Stimulated activated CD8-positive, alpha-beta memory T cell treated with anti-CD3 and anti-CD28 coated beads, Interleukin-4, amount 100 ng/mL, for 48 hours (primary cell): ENCODE measurements at regions not wholly inside any gene's neighbourhood (a gene's known extent, or its start where the extent isn't known, plus 50 kb on each side); places are given as distances from the start of the nearest gene placed in this dataset.

ENCODE experiments used
- DNase-seq: peaks from one replicate; pipeline ENCODE4 v3.0.0-alpha.2; 2020

DNA sequence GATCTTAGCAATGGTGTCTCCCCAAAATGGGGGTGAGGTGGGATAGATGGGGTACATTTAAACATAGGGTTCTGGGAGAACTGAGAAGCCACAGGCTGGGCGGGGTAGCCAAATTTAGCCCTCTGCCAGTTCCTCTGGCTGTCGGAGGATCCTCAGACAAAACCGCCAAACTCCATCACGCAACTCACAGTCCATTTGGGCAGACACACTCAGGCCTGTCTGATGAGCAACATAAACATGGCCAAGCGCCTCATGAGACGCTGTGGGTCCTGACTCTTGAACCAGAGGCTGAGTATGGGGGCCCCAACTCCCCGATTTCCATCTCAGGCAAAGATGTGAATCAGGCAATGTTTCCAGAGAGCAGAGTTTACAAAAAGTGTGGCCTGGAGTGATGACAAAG is 162.3 kb downstream of the FGF18 start:
- DNase-seq = no peak

DNA sequence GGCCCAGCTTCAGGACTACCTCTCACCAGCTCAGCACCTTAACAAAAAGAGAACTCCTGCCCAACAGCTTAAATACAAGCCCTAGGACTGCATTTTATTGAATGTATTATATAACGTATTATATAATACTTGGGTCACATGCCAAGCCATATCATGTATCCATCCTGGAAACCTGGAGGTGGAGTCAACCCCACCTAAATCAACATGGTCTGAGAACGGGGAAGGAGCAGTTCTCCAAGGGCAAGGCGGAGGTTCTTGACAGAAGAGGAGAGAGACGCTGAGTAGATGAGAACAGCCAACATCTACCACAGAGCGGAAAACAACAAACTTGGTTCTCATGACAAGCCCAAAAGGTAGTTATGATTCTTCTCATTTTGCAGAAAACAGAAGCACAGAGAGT is 163.4 kb downstream of the FGF18 start:
- DNase-seq = no peak

DNA sequence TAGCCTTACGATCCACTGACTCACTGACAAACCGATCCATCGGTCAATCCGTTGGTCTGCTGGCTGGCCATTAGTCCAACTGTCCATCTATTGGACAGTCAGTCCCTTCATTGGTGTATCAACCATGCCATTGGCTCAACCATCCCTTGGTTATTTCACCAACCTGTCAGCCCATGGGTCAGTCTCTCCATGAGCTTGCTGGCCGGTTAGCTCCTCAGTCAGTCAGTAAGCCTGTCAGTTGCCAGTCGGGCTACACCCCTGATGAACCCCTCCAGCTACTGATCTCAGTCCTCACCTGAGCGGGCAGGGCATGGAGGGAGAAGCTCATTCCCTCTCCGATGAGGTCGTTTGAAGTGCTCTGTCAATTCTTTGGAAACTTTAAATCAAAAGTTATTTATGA is 166.5 kb downstream of the FGF18 start:
- DNase-seq = no peak

DNA sequence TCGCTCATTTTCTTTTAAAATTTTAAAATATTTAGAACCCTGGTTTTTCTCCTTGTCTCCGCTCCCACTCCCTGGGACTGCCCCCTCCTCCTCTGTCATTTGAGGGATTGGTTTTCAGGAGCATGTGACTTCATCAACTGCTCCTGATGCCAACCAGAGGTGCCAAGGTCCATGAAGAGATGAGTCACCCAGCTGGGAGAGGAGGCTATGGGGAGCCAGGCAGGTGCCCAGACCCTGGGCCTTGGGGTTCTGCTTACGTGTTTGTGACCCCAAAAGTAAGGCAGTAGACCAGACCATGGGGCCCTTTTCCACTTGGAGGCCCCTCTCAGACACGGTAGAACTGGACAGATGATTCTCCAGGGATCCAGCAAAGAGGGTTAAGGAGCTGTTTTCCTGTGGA is 167.0 kb downstream of the FGF18 start:
- no peak for DNase-seq

DNA sequence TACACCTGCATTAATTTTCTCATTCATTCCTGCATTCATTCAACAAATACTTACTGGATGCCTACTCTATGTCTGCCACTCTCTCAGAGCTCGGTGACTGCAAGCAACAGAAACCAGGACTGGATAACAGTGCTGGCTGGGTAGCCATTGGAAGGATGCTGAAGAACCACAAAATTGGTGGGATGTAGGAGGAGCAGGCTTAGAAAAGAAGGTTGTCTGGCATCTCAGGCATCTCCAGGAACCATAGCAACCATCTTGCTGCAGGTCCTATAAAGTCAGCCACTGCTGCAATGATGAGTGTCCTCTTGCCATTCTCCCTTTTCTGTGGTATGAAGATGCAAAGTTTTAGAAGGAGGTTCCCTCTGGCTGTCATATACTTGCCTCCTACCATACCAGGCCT is 168.6 kb downstream of the FGF18 start:
- no peak for DNase-seq

DNA sequence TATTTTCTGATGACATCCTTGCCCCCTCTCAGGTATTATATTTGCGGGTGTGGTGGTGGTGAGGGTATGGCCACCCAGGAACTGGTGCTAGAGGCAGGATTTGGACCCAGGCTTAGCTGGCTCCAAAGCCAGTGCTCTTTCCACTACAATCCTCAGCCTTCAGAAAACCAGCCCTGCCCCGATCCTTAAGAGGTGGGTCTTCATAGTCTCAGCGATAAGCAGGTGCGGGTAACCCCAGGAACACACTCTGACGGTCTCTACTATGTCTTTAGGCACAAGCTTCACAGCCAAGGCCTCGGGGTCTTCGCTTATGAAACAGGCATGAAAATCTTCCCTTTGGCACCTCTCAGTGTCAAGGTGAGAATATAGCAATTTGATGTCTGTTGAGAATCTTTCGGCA is 169.3 kb downstream of the FGF18 start:
- no peak for DNase-seq

DNA sequence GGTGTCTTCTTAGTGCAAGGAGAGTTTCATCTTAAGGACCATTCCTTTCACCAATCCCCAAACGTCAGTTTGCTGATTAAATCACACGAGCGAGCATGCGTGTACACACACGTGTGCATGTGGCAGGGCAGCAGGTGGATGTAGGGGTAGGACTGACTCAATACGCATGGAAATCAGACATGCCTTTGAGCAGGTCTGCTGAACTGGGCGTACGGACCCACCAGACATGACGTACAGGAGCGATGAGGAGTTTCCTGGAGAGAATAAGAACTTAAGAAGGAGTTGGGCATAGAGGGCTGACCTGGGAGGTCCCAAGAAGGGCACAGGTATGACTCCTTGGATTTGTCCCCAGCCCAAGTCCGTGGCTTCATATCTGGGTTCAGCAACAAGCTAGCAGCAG is 170.0 kb downstream of the FGF18 start:
- no peak for DNase-seq

DNA sequence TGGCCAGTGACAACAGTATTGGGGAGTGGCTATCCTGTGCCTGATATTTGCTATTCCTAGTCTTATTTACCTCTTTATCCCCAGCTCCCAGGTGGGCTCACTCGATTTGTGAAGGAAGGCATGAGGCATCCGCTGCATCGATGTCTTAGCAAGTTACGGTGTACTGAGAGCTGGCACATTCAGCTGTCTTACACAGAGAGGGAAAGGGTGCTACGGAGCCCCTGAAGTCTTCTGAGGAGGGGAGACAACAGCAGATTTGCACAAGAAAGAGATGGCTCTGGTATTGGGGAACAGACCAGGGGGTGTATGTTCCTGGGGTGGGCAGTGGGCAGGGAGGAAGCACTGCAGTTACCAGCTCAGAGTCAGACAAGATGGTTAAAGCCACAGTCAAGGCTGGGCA is 172.6 kb downstream of the FGF18 start:
- no peak for DNase-seq

DNA sequence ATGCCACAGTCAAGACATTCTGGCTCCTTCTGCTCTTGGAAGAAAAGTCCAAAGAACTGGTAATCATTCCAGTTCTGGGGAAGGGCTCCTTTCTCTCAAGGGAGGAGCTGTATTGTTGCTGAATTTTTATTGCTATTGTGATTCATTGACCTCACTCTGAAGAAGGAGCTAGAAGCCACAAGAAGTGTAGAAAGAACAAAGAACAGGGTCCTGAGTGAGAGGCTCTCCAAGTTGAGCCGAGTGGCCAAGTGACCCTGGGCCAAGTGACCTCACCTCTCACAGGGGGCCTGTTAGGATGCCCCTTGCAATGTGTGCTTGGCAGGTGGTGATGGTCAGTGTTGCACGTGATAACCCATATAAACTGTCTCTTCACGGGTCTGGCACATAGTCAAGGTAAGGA is 173.3 kb downstream of the FGF18 start:
- DNase-seq = no peak

DNA sequence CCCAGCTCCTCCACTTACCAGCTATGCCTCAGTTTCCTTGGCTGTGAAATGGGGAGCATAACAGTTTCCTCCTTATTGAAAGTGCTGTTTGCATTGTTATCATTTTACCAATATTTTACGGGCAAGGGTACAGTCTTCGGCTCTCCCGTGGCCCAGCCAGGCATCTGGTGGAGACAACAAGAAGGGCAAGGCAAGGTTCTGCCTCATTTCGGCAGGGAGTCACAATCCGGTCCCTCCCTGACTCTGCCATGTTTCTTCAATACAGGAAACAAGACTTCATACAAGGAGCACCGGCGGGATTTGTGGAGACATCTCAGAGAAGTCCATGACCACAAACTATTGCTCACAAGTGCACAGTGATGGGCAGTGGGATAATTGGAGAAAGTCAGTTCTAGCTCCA is 174.0 kb downstream of the FGF18 start:
- no peak for DNase-seq

DNA sequence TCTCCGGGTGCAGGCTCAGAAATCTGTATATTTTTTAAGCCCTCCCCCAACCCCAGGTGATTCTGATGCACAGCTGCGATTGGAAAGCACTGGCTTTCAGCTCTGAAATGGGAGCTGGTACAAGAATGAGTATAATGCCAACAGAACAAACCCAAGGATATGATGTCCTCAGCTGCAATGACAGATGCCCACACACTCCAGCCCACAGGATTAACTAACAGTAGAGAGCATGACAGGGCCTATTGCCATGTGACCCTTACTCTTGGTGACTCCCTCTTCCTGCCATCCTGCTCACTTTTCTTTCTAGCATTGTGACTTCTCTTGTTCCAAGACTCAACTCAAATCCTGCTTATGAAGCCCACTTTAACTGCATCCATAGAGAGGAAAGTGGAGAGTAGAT is 174.5 kb downstream of the FGF18 start:
- DNase-seq = no peak

DNA sequence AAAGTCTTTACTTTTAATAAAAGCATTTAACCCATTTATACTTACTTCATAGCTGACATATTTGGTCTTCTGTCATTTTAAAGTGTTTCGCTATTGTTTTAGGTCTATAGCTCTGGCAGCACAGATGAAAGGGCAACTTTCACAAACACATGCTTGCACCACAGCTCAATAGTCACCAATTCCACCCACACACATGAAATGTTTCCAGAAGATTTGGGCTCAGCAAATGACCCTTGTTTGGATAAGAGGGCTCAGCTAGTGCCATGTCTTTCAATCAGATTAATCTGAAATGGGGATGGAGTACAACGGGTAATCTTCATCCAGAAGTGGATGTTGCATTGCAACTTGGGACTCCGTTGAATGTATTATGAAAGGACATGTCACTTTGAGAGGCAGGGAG is 176.0 kb downstream of the FGF18 start:
- no peak for DNase-seq

DNA sequence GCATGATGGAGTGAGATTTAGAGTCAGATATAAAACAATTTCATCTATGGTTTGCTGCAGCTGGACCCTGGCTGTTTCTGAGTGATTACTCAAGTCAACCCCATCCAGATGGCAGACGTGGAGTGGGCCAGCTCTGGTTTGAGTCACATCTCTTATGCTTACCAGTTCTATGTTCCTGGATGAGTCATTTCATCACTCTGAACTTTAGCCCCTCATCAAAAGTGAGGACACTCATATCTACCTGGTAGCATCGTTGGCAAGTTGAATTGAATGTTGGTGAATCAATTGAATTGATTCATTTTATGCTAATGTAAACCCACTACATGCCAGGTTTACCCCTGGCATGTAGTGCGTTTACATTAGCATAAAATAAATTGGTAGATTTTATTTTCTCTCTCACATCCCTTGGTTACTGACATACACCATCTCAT is 176.4 kb downstream of the FGF18 start:
- peak; percentile 30 for DNase-seq

DNA sequence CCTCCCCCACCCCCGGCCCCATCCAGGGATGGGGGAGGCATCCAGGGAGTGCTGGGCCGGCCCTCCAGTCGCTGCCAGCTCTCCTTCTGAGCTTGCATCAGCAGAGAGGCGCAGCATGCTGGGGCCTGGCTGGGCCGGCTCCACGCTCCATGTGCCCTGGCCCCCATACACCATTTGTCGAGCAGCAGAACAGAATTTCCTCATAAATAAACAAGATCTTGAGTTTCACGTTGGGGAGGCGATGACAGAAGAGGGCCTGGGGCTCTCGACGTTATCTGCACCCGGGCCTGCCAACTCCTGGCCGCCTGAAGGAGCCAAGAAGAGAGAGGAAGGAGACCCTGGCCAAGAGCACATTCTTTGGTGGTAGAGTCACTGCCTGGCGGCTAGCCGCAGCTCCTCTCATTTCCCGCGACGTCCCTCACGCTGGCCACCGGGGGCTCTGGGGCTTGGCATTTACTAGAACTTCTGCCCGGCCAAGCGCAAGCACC is 177.0 kb downstream of the FGF18 start:
- DNase-seq = no peak

DNA sequence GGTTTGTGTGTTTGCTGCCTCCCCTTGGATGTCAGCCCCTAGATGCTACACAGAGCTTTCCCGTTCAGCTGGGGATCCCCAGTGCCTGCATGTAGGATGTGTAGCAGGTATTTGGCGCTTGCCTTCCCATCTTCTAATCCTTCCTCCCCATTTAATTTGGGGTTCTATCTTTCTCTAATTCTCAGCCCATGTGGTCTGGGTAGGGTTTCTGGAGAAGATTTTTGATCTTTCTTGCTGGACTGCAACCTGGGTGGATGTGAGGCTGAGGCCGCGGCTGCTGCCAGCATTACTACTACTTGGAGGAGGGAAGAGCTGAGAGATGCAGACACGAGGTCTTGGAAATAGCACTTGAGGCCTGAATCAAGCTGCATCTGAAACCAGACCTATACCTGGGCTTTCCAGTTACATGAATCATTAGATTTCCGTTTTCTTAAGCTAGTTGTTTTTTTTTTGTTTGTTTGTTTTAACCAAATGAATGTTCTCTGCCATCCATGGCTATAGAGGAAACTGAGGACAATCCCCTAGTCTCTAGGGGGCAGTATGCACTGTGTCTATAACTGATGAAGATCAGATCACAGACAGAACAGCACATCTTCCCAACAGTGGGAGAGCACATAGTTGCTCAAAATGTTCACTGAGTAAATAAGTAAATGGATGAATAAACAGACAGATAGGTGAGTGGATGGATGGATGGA is 178.6 kb downstream of the FGF18 start:
- no peak for DNase-seq

DNA sequence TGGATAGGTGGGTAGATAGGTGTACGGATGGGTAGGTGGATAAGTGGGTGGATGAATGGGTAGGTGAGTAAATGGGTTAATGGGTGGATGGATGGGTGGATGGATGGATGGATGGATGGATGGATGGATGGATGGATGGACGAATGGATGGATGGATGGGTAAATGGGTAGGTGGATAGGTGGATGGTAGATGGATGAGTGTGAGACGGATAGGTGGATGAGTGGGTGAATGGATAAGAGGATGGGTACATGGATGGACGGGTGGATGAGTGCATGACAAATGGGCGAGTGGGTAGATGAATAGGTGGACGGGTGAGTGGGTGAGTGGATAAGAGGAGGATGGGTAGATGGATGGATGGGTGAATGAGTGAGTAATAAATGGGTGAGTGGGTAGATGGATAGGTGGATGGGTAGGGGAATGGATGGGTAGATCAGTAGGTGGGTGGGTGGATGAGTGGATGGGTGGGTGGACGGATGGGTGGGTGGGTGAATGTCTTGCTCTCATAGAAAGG is 179.2 kb downstream of the FGF18 start:
- DNase-seq = no peak

DNA sequence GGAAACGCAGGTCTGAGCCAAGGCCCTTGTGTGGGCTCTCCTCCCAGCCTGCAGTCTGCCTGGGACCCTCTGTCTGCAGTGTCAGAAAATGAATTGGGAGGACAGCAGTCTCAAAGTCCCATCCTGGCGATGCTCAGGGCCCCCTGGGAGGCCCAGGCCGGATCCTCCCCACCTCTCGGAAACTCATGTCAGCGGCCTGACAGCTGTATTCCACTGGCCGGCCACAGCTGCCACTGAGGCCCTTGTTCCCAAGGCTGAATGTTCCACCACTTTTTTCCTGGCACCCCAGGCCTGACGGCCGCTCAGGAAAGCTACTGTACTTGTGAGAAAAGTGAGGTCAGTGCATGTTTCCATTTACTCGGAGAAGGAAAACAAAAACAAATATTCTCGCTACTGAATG is 180.0 kb downstream of the FGF18 start:
- DNase-seq = no peak

DNA sequence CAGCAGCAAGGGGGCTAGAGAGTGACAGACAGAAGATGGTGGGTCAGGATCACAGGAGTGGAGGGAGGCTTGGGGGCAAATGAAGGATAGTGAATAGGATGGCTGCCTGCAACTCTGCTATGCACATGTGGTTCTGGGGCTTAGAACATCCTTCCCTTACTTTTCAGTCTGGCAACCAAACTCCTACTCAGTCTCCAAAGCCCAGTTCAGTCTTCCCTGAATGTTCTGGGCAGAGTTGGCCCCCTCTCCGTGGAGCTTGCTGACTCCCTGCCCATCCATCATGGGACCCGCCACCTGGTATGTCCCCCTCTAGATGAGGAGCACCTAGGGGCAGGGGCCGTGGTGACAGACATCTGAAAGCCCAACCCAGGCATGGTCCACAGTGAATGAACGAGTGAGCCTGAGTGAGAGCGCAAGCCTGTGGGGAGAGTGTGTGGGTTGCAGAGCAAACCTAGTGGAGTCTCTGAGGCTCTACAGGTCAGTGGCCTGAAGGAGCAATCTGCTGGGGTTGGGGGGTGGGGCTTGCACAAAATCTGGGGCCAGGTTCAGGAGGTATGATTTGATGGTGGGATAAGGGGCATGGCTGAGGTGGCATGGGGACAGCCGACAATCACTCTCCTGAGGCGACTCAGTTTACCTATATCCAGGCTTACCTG is 180.6 kb downstream of the FGF18 start:
- no peak for DNase-seq

DNA sequence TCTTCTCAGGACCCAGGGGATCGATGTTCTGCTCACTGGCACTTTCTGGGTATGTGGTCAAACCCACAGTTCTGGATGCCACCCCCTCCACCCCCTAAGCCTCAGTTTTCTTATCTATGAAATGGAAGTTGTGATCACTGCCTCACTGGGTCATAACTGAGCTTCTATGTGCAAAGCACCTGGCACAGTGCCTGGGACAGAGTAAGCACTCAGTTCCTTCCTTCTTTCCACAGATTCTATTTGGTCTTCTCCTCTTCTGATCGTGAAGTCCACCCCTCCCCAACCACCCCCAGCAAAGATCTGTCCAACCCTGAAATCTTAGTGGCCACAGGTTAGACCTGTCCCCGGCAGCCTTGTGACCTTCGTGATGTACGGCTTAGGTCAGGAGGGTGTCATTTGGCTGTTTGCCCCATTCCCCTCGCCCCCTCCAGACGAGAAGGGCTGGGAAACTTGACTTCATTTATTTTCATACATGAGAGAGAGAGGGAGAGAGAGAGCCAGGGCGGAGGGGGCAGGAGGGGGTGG is 181.4 kb downstream of the FGF18 start:
- DNase-seq = peak; percentile 25

DNA sequence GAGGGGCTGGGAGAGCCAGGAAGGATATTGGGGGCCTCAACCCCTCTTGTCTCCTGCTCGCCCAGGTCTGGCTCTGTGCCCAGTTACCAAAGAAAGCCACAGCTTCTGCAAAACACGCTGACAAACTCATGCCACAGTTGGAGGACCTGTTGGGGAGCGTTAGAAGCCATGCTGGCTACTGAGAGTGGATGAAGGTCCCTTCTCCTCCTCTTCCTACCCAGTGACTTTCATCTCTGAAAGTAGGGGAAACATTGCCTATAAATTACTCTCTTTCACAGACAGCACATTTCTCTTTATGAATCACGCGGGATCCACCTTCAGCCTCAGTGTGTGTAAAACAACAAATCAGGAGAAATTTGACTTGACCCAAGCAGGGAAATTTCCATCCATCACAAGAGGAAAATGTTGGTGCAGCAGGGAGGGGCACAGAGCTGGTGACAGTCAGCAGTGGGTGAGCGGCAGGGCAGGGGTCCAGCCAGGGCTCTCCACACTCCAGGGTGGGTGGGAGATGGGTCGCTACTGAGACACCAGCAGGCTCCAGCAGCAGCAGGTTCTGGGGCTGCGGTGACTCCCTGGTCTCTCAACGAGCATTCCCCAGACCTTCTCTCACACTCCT is 181.9 kb downstream of the FGF18 start:
- peak; percentile 37 for DNase-seq

DNA sequence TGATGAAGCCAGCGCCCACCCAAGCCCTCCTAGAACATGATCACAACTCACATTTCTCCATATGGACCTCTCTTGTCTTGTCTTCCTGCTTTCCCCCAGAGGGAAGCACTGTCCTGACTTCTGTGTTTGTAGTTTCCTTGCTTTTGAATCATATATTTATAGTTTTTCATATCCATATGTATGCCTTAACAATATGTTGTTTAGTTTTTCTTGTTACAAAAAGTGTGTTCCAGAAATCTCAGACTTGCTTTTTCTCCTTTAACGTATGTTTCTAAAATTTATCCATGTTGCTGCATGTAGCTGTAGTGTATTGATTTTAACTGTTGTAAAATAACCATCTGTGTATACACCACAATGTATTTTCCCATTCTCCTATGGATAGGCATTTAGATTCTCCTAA is 182.0 kb upstream of the SMIM23 start:
- DNase-seq = no peak

DNA sequence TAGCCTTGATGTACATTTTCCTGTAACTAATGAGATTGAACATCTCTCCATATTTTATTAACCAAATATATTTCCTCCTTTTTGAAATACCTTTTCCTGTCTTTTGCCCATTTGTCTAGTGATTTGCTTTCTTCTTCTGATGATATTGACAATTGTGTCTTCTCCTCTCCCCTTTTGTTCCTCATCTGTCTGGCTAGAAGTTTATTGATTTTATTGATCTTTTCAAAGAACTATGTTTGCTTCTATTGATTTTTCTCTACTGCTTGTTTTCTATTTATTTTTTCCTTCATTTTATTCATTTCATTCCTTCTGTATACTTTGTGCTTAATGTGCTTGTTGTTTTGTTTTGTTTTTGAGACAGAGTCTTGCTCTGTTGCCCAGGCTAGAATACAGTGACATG is 181.4 kb upstream of the SMIM23 start:
- no peak for DNase-seq

DNA sequence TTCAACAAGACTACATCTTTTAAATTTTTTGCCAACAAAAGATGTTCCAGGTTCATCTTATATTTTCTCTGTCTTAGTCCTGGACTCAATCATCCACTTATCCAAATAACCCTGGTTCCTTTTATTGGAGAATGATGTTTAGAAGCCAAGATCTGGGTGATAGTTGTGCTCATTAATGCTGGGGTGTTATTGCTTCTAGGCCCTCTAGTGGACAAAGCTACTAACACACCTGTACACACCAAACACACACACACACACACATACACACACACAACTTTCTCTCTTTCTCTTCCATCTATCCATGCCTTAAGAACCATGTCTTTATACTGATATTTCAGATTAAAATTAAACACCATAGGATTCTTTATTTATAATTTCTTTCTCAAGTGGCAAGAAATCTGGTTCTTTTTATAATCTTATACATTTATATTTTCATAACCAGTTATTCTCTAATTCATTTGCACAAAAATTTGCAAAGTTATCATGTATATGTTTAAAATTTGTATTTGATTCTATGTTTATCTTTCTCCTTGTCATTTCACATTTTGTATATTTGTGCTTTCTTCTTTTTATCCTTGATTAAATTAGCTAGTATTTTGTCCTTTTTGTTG is 179.1 kb upstream of the SMIM23 start:
- DNase-seq = no peak

DNA sequence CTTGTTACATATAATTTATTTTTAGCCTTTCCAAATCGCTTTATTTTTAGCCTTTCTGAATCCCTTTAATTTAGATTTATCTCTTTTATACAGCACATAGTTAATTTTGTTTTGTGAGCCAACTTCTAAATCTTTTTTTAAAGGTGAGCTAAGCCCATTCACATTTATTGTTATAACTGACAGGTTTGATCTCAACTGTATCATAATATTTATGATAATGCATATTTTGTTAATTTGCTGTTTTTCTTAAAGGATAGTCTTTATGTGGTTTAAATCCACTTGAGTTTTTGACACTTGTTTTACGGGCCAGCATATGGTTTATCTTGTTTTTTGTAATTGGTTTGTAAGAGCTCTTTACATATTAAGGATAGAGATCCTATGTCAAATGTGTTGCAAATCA is 177.8 kb upstream of the SMIM23 start:
- DNase-seq = no peak
